ENCODE measurements at regions not wholly inside any gene's neighbourhood (a gene's known extent, or its start where the extent isn't known, plus 50 kb on each side); places are given as distances from the start of the nearest gene placed in this dataset.

DNA sequence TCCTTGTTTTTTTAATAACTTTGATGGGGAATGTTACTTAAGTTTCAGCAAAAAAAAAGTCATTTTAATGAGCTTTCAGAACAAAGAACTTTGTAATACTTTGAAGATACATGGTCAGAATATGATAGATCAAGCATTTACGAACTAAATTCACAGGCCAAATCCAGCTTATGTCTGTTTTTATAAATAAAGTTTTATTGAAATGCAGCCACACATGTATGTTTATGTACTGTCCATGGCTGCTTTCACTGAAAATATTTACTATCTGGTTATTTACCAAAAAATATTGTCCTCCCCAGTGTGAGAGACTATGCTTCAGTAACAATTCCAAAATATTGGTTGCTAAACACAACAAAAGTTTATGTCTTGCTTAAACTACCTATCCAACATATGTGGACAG, 366.7 kb downstream of the PIK3R1 start:
- TF ChIP-seq, protein P1, sequence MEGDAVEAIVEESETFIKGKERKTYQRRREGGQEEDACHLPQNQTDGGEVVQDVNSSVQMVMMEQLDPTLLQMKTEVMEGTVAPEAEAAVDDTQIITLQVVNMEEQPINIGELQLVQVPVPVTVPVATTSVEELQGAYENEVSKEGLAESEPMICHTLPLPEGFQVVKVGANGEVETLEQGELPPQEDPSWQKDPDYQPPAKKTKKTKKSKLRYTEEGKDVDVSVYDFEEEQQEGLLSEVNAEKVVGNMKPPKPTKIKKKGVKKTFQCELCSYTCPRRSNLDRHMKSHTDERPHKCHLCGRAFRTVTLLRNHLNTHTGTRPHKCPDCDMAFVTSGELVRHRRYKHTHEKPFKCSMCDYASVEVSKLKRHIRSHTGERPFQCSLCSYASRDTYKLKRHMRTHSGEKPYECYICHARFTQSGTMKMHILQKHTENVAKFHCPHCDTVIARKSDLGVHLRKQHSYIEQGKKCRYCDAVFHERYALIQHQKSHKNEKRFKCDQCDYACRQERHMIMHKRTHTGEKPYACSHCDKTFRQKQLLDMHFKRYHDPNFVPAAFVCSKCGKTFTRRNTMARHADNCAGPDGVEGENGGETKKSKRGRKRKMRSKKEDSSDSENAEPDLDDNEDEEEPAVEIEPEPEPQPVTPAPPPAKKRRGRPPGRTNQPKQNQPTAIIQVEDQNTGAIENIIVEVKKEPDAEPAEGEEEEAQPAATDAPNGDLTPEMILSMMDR (conservative IDR thresholded peaks at IDR 0.05; ENCODE audit: low read length): no peak
- TF ChIP-seq EZH2phosphoT487 (IDR thresholded peaks at IDR 0.05; ENCODE audit: borderline replicate concordance, low read depth, low read length): no peak
